ENCODE measurements at regions not wholly inside any gene's neighbourhood (a gene's known extent, or its start where the extent isn't known, plus 50 kb on each side); places are given as distances from the start of the nearest gene placed in this dataset.

DNA sequence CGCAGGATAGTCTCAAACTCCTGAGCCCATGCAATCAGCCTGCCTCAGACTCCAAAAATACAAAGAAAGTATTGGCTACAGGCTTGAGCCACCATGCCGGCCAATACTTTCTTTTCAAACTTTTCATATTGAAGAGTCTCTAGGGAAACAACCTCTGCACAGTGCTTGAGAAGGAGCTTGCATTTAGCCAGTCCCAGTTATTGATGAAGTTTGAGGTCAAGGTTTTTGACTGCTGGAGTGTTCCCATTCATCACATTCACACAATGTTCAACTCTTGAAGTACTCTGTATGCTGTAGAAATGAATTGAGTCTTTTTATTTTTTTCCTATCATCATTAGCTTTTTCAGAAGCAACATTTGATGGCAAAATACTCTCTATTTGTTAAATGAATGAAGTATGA lies 355.8 kb upstream of the E2F7 start:
- no peak for DNase-seq
- H3F3A ChIP-seq (replicated peaks; ENCODE audit: insufficient read depth), result no peaks in the 10 kb centered on the region
- no peaks in the 10 kb centered on the region for H3K4me1 ChIP-seq (ENCODE audit: control insufficient read depth in 1 of 2, insufficient read depth in 2 of 2, low read depth in 1 of 2, low read length in 1 of 2)
- no peaks in the 10 kb centered on the region for H3K9me3 ChIP-seq
- no peaks in the 10 kb centered on the region for H3K36me3 ChIP-seq (replicated peaks in 1 of 2; ENCODE audit: control insufficient read depth in 1 of 2, insufficient read depth in 2 of 2, low read length in 1 of 2)
- no peak overlapping the region for H3K27ac ChIP-seq (ENCODE audit: low read depth in 2 of 2, low read length in 1 of 2)
- no peak overlapping the region for H2AFZ ChIP-seq (ENCODE audit: low read depth)
- TF ChIP-seq JUND (IDR thresholded peaks at IDR 0.05) (no peak), SMC3 (IDR thresholded peaks at IDR 0.05; ENCODE audit: low read depth, low read length) (no peak), FOXM1 (IDR thresholded peaks at IDR 0.05; ENCODE audit: low read depth) (no peak), RCOR1 (IDR thresholded peaks at IDR 0.05; ENCODE audit: low read length) (no peak), SIN3A (IDR thresholded peaks at IDR 0.05; ENCODE audit: borderline replicate concordance, low read depth, low read length) (no peak), TAF1 (IDR thresholded peaks at IDR 0.05; ENCODE audit: borderline replicate concordance, low read depth, low read length) (no peak), MEF2A (IDR thresholded peaks at IDR 0.05; ENCODE audit: borderline replicate concordance, low read depth) (no peak), RFX5 (IDR thresholded peaks at IDR 0.05; ENCODE audit: low read length) (no peak), ELF1 (IDR thresholded peaks at IDR 0.05) (no peak), TEAD4 (IDR thresholded peaks at IDR 0.05; ENCODE audit: borderline replicate concordance, insufficient read depth) (no peak)
- TF ChIP-seq, protein P1, sequence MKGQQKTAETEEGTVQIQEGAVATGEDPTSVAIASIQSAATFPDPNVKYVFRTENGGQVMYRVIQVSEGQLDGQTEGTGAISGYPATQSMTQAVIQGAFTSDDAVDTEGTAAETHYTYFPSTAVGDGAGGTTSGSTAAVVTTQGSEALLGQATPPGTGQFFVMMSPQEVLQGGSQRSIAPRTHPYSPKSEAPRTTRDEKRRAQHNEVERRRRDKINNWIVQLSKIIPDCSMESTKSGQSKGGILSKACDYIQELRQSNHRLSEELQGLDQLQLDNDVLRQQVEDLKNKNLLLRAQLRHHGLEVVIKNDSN (IDR thresholded peaks at IDR 0.05; ENCODE audit: borderline replicate concordance, low read depth), result no peak
- TF ChIP-seq, protein P2, sequence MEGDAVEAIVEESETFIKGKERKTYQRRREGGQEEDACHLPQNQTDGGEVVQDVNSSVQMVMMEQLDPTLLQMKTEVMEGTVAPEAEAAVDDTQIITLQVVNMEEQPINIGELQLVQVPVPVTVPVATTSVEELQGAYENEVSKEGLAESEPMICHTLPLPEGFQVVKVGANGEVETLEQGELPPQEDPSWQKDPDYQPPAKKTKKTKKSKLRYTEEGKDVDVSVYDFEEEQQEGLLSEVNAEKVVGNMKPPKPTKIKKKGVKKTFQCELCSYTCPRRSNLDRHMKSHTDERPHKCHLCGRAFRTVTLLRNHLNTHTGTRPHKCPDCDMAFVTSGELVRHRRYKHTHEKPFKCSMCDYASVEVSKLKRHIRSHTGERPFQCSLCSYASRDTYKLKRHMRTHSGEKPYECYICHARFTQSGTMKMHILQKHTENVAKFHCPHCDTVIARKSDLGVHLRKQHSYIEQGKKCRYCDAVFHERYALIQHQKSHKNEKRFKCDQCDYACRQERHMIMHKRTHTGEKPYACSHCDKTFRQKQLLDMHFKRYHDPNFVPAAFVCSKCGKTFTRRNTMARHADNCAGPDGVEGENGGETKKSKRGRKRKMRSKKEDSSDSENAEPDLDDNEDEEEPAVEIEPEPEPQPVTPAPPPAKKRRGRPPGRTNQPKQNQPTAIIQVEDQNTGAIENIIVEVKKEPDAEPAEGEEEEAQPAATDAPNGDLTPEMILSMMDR (IDR thresholded peaks at IDR 0.05), result no peak
- TF ChIP-seq, protein P3, sequence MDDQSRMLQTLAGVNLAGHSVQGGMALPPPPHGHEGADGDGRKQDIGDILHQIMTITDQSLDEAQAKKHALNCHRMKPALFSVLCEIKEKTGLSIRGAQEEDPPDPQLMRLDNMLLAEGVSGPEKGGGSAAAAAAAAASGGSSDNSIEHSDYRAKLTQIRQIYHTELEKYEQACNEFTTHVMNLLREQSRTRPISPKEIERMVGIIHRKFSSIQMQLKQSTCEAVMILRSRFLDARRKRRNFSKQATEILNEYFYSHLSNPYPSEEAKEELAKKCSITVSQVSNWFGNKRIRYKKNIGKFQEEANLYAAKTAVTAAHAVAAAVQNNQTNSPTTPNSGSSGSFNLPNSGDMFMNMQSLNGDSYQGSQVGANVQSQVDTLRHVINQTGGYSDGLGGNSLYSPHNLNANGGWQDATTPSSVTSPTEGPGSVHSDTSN (IDR thresholded peaks at IDR 0.05), result no peak
- TF ChIP-seq, protein P4, sequence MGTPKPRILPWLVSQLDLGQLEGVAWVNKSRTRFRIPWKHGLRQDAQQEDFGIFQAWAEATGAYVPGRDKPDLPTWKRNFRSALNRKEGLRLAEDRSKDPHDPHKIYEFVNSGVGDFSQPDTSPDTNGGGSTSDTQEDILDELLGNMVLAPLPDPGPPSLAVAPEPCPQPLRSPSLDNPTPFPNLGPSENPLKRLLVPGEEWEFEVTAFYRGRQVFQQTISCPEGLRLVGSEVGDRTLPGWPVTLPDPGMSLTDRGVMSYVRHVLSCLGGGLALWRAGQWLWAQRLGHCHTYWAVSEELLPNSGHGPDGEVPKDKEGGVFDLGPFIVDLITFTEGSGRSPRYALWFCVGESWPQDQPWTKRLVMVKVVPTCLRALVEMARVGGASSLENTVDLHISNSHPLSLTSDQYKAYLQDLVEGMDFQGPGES (IDR thresholded peaks at IDR 0.05; ENCODE audit: low read depth, low read length), result no peak
- TF ChIP-seq, protein P5, sequence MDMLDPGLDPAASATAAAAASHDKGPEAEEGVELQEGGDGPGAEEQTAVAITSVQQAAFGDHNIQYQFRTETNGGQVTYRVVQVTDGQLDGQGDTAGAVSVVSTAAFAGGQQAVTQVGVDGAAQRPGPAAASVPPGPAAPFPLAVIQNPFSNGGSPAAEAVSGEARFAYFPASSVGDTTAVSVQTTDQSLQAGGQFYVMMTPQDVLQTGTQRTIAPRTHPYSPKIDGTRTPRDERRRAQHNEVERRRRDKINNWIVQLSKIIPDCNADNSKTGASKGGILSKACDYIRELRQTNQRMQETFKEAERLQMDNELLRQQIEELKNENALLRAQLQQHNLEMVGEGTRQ (IDR thresholded peaks at IDR 0.05; ENCODE audit: borderline replicate concordance, low read depth, low read length), result no peak
- TF ChIP-seq, protein P6, sequence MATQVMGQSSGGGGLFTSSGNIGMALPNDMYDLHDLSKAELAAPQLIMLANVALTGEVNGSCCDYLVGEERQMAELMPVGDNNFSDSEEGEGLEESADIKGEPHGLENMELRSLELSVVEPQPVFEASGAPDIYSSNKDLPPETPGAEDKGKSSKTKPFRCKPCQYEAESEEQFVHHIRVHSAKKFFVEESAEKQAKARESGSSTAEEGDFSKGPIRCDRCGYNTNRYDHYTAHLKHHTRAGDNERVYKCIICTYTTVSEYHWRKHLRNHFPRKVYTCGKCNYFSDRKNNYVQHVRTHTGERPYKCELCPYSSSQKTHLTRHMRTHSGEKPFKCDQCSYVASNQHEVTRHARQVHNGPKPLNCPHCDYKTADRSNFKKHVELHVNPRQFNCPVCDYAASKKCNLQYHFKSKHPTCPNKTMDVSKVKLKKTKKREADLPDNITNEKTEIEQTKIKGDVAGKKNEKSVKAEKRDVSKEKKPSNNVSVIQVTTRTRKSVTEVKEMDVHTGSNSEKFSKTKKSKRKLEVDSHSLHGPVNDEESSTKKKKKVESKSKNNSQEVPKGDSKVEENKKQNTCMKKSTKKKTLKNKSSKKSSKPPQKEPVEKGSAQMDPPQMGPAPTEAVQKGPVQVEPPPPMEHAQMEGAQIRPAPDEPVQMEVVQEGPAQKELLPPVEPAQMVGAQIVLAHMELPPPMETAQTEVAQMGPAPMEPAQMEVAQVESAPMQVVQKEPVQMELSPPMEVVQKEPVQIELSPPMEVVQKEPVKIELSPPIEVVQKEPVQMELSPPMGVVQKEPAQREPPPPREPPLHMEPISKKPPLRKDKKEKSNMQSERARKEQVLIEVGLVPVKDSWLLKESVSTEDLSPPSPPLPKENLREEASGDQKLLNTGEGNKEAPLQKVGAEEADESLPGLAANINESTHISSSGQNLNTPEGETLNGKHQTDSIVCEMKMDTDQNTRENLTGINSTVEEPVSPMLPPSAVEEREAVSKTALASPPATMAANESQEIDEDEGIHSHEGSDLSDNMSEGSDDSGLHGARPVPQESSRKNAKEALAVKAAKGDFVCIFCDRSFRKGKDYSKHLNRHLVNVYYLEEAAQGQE (IDR thresholded peaks at IDR 0.05; ENCODE audit: low read depth, low read length), result no peak
- TF ChIP-seq, protein P7, sequence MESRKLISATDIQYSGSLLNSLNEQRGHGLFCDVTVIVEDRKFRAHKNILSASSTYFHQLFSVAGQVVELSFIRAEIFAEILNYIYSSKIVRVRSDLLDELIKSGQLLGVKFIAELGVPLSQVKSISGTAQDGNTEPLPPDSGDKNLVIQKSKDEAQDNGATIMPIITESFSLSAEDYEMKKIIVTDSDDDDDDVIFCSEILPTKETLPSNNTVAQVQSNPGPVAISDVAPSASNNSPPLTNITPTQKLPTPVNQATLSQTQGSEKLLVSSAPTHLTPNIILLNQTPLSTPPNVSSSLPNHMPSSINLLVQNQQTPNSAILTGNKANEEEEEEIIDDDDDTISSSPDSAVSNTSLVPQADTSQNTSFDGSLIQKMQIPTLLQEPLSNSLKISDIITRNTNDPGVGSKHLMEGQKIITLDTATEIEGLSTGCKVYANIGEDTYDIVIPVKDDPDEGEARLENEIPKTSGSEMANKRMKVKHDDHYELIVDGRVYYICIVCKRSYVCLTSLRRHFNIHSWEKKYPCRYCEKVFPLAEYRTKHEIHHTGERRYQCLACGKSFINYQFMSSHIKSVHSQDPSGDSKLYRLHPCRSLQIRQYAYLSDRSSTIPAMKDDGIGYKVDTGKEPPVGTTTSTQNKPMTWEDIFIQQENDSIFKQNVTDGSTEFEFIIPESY (IDR thresholded peaks at IDR 0.05; ENCODE audit: borderline replicate concordance, low read depth), result no peak
- H3K9ac ChIP-seq, result no peak overlapping the region
- no peaks in the 10 kb centered on the region for H3K27me3 ChIP-seq (ENCODE audit: insufficient read depth)
- H4K20me1 ChIP-seq (ENCODE audit: insufficient read depth), result no peaks in the 10 kb centered on the region
- ChIA-PET CTCF (no interaction called here), POLR2A (no interaction called here)
- H3K4me2 ChIP-seq, result no peak overlapping the region
- no peaks in the 10 kb centered on the region for H3K79me2 ChIP-seq (ENCODE audit: insufficient read depth)
- 64% methylated on average over 2 of the region's 2 CpGs for WGBS (ENCODE audit: low lambda C conversion rate)
- no peak overlapping the region for H3K4me3 ChIP-seq (ENCODE audit: low read depth in 2 of 2, low read length in 1 of 2)
- no peaks in the 10 kb centered on the region for H3K9me2 ChIP-seq
